Body of pancreas (tissue), 4 donors: ENCODE measurements at regions not wholly inside any gene's neighbourhood (a gene's known extent, or its start where the extent isn't known, plus 50 kb on each side); places are given as distances from the start of the nearest gene placed in this dataset.

Source experiments
- CTCF ChIP-seq, 7 experiments: fragments of 450-650 bp in 4 of 7; fragments of 200-600 bp in 3 of 7; sonication (generic) in 3 of 7; IDR thresholded peaks; one replicate each; pipeline ENCODE4 v1.5.1; 2016 to 2019; ENCODE audit warnings: antibody characterized with exemption in 7 of 7
- POLR2A ChIP-seq, 3 donors: fragments of 450-650 bp; IDR thresholded peaks; one replicate each; pipeline ENCODE4 v1.6.1; 2016; ENCODE audit warnings: antibody characterized with exemption in 3 of 3, mild to moderate bottlenecking in 2 of 3

- TF ChIP-seq CTCF (IDR thresholded peaks at IDR 0.05) (no peak), POLR2A (IDR thresholded peaks at IDR 0.05) (no peak)
Measured at GRCh38 chr6:845101-845500, 152.2 kb upstream of the EXOC2 start.
